Naive thymus-derived CD4-positive, alpha-beta T cell (primary cell): ENCODE measurements at regions not wholly inside any gene's neighbourhood (a gene's known extent, or its start where the extent isn't known, plus 50 kb on each side); places are given as distances from the start of the nearest gene placed in this dataset.

Experiments used
- ATAC-seq: fragments of 150-1000 bp; cut with Tn5 transposase; 2 replicates; pipeline ENCODE4 v1.10.0; 2021; ENCODE audit warnings: mild to moderate bottlenecking, moderate library complexity
- CTCF ChIA-PET: fragments of 350-600 bp; sonication (Branson Sonifier 250); formaldehyde crosslinking; loops from one replicate; lab custom pipeline; 2021; ENCODE audit warnings: antibody characterized with exemption; lab: Charles Lee
- POLR2A ChIA-PET: fragments of 350-600 bp; sonication (Branson Sonifier 250); formaldehyde crosslinking; loops from one replicate; lab custom pipeline; 2021; ENCODE audit warnings: antibody characterized with exemption, inconsistent platforms; lab: Charles Lee
- DNase-seq, 9 donors: peaks; one replicate each; pipeline versions ENCODE4 v3.0.0 to v3.0.0-alpha.2; 2020 to 2022; ENCODE audit warnings: mixed read lengths in 1 of 9
- H3K27ac ChIP-seq: one replicate; pipeline ENCODE4 v1.7.0; 2013; ENCODE audit warnings: mild to moderate bottlenecking, low read depth, low read length, moderate library complexity
- H3K27me3 ChIP-seq, 2 donors: one replicate each; pipeline ENCODE4 v1.7.0; 2013; ENCODE audit warnings: low read length in 2 of 2, mild to moderate bottlenecking in 2 of 2, moderate library complexity in 2 of 2; ENCODE audit not compliant: control insufficient read depth in 2 of 2, insufficient read depth in 2 of 2
- H3K36me3 ChIP-seq, 3 experiments: 1 replicate in 2 of 3; 2 replicates in 1 of 3; pipeline ENCODE4 v1.7.0; 2013; ENCODE audit warnings: low read length in 3 of 3, mild to moderate bottlenecking in 3 of 3, moderate library complexity in 1 of 3; ENCODE audit not compliant: insufficient read depth in 3 of 3, control insufficient read depth in 2 of 3
- H3K4me1 ChIP-seq, 2 donors: one replicate each; pipeline ENCODE4 v1.7.0; 2013; ENCODE audit warnings: low read length in 2 of 2, mild to moderate bottlenecking in 2 of 2, moderate library complexity in 1 of 2; ENCODE audit not compliant: control insufficient read depth in 2 of 2, insufficient read depth in 2 of 2
- H3K4me3 ChIP-seq: 2 replicates; pipeline ENCODE4 v1.7.0; 2013; ENCODE audit warnings: mild to moderate bottlenecking, low read length
- H3K9me3 ChIP-seq, 3 experiments: 1 replicate in 2 of 3; 2 replicates in 1 of 3; pipeline ENCODE4 v1.7.0; 2013; ENCODE audit warnings: low read length in 3 of 3; ENCODE audit not compliant: control insufficient read depth in 2 of 3
- H3K27ac Mint-ChIP-seq, 9 donors: one replicate each; pipeline ENCODE4 v1.8.0; 2020 to 2022; ENCODE audit warnings: mixed read lengths in 9 of 9, mild to moderate bottlenecking in 8 of 9, moderate library complexity in 5 of 9, inconsistent platforms in 2 of 9
- H3K27me3 Mint-ChIP-seq, 5 donors: one replicate each; pipeline ENCODE4 v1.8.0; 2021 to 2022; ENCODE audit warnings: mixed read lengths in 5 of 5, mild to moderate bottlenecking in 1 of 5
- H3K36me3 Mint-ChIP-seq, 5 donors: one replicate each; pipeline ENCODE4 v1.8.0; 2020 to 2022; ENCODE audit warnings: mixed read lengths in 5 of 5, mild to moderate bottlenecking in 3 of 5, inconsistent platforms in 1 of 5
- H3K4me1 Mint-ChIP-seq, 7 donors: one replicate each; pipeline ENCODE4 v1.8.0; 2020 to 2022; ENCODE audit warnings: mixed read lengths in 7 of 7, mild to moderate bottlenecking in 3 of 7, inconsistent platforms in 1 of 7
- H3K4me3 Mint-ChIP-seq, 10 donors: one replicate each; pipeline ENCODE4 v1.8.0; 2020 to 2022; ENCODE audit warnings: mild to moderate bottlenecking in 10 of 10, mixed read lengths in 10 of 10, moderate library complexity in 6 of 10, inconsistent platforms in 2 of 10
- H3K9me3 Mint-ChIP-seq, 11 donors: one replicate each; pipeline ENCODE4 v1.8.0; 2020 to 2022; ENCODE audit warnings: mixed read lengths in 11 of 11, mild to moderate bottlenecking in 4 of 11, inconsistent platforms in 1 of 11, moderate library complexity in 1 of 11
- intact Hi-C, 2 donors: fragments of 100-400 bp; cut with micrococcal nuclease; formaldehyde crosslinking; loops; one replicate each; pipeline ENCODE4 v1.15.1; 2023

- no peaks in the 10 kb centered on the region for H3K4me1 ChIP-seq
- ChIA-PET POLR2A (no interaction called here), CTCF (no interaction called here)
- no peak for DNase-seq
- ATAC-seq = no peak
- no peaks in the 10 kb centered on the region for H3K9me3 ChIP-seq
- no peak overlapping the region for H3K4me3 Mint-ChIP-seq
- H3K27ac ChIP-seq = no peak overlapping the region
- H3K4me3 ChIP-seq = no peak overlapping the region
- H3K4me1 Mint-ChIP-seq = no peaks in the 10 kb centered on the region
- peaks cover 0 to 6% (median 0%) of the 10 kb centered on the region in 11 donors for H3K9me3 Mint-ChIP-seq
- H3K27ac Mint-ChIP-seq = no peak overlapping the region
- H3K27me3 ChIP-seq = no peaks in the 10 kb centered on the region
- no peaks in the 10 kb centered on the region for H3K36me3 ChIP-seq
- peaks cover 0 to 3% (median 0%) of the 10 kb centered on the region in 5 donors for H3K27me3 Mint-ChIP-seq
- no peaks in the 10 kb centered on the region for H3K36me3 Mint-ChIP-seq
- intact Hi-C loops = loop anchor here in 1 of 2 donors (5.0 kb wide), 1 partner anchor 227 kb away; no protein-coding TSS in a partner anchor
These were observed 713.7 kb upstream of the TENM3 start for GRCh38 chr4:181529537-181529936.

GRCh38 chr4:181536196-181536746 is 706.9 kb upstream of the TENM3 start:
- Histone ChIP-seq H3K4me1 (no peaks in the 10 kb centered on the region), H3K4me3 (no peak overlapping the region), H3K27ac (no peak overlapping the region), H3K9me3 (no peaks in the 10 kb centered on the region), H3K36me3 (no peaks in the 10 kb centered on the region), H3K27me3 (no peaks in the 10 kb centered on the region)
- ChIA-PET POLR2A (no interaction called here), CTCF (no interaction called here)
- H3K27ac Mint-ChIP-seq = no peak overlapping the region
- no peaks in the 10 kb centered on the region for H3K36me3 Mint-ChIP-seq
- ATAC-seq (no peak), DNase-seq (no peak)
- H3K4me3 Mint-ChIP-seq = no peak overlapping the region
- H3K4me1 Mint-ChIP-seq = no peaks in the 10 kb centered on the region
- peaks cover 0 to 7% (median 4%) of the 10 kb centered on the region in 11 donors for H3K9me3 Mint-ChIP-seq
- intact Hi-C loops = no loop called here
- H3K27me3 Mint-ChIP-seq = no peaks in the 10 kb centered on the region

GRCh38 chr4:181536811-181537434 is 706.3 kb upstream of the TENM3 start:
- ChIA-PET POLR2A (no interaction called here), CTCF (no interaction called here)
- Mint-ChIP-seq H3K27ac (no peak overlapping the region), H3K36me3 (no peaks in the 10 kb centered on the region), H3K9me3 (peaks cover 0 to 11% (median 4%) of the 10 kb centered on the region in 11 donors), H3K27me3 (no peaks in the 10 kb centered on the region), H3K4me1 (no peaks in the 10 kb centered on the region), H3K4me3 (no peak overlapping the region)
- no peaks in the 10 kb centered on the region for H3K4me1 ChIP-seq
- H3K36me3 ChIP-seq = no peaks in the 10 kb centered on the region
- intact Hi-C loops = no loop called here
- no peak overlapping the region for H3K4me3 ChIP-seq
- no peaks in the 10 kb centered on the region for H3K27me3 ChIP-seq
- no peak for DNase-seq
- ATAC-seq = no peak
- no peak overlapping the region for H3K27ac ChIP-seq
- H3K9me3 ChIP-seq = no peaks in the 10 kb centered on the region

- H3K27me3 Mint-ChIP-seq = no peaks in the 10 kb centered on the region
- Histone ChIP-seq H3K27me3 (no peaks in the 10 kb centered on the region), H3K4me3 (no peak overlapping the region), H3K27ac (no peak overlapping the region), H3K4me1 (no peaks in the 10 kb centered on the region), H3K36me3 (no peaks in the 10 kb centered on the region), H3K9me3 (no peaks in the 10 kb centered on the region)
- H3K4me1 Mint-ChIP-seq = no peaks in the 10 kb centered on the region
- POLR2A ChIA-PET = no interaction called here
- H3K36me3 Mint-ChIP-seq = no peaks in the 10 kb centered on the region
- peaks cover 0 to 18% (median 7%) of the 10 kb centered on the region in 11 donors for H3K9me3 Mint-ChIP-seq
- ATAC-seq (no peak), DNase-seq (no peak)
- intact Hi-C loops = no loop called here
- H3K4me3 Mint-ChIP-seq = no peak overlapping the region
- CTCF ChIA-PET = no interaction called here
- no peak overlapping the region for H3K27ac Mint-ChIP-seq
These were observed 704.8 kb upstream of the TENM3 start for GRCh38 chr4:181538431-181538830.

GRCh38 chr4:181541396-181541795 is 701.8 kb upstream of the TENM3 start:
- Mint-ChIP-seq H3K4me3 (no peak overlapping the region), H3K4me1 (no peaks in the 10 kb centered on the region), H3K36me3 (no peaks in the 10 kb centered on the region), H3K27ac (no peak overlapping the region), H3K9me3 (peaks cover 0 to 18% (median 1%) of the 10 kb centered on the region in 11 donors), H3K27me3 (no peaks in the 10 kb centered on the region)
- CTCF ChIA-PET = no interaction called here
- Histone ChIP-seq H3K27ac (no peak overlapping the region), H3K9me3 (no peaks in the 10 kb centered on the region), H3K36me3 (no peaks in the 10 kb centered on the region), H3K4me3 (no peak overlapping the region), H3K4me1 (no peaks in the 10 kb centered on the region), H3K27me3 (no peaks in the 10 kb centered on the region)
- DNase-seq (no peak), ATAC-seq (no peak)
- intact Hi-C loops = no loop called here
- POLR2A ChIA-PET = no interaction called here

- CTCF ChIA-PET = no interaction called here
- no peak for DNase-seq
- Histone ChIP-seq H3K36me3 (no peaks in the 10 kb centered on the region), H3K4me3 (no peak overlapping the region), H3K4me1 (no peaks in the 10 kb centered on the region), H3K27me3 (no peaks in the 10 kb centered on the region), H3K27ac (no peak overlapping the region), H3K9me3 (no peaks in the 10 kb centered on the region)
- Mint-ChIP-seq H3K27me3 (no peaks in the 10 kb centered on the region), H3K4me3 (no peak overlapping the region), H3K36me3 (no peaks in the 10 kb centered on the region), H3K9me3 (peaks cover 0 to 8% (median 0%) of the 10 kb centered on the region in 11 donors), H3K27ac (no peak overlapping the region), H3K4me1 (no peaks in the 10 kb centered on the region)
- no peak for ATAC-seq
- intact Hi-C loops = no loop called here
- POLR2A ChIA-PET = no interaction called here
These were observed 694.2 kb upstream of the TENM3 start for GRCh38 chr4:181548873-181549575.
